AG10803 (cell line): ENCODE measurements at regions not wholly inside any gene's neighbourhood (a gene's known extent, or its start where the extent isn't known, plus 50 kb on each side); places are given as distances from the start of the nearest gene placed in this dataset.

Experiments used
- DNase-seq: peaks from one replicate; pipeline ENCODE4 v3.0.0; 2010; ENCODE audit warnings: low read depth
- H3K4me3 ChIP-seq: 2 replicates; pipeline ENCODE4 v1.5.1; 2011; ENCODE audit warnings: mild to moderate bottlenecking, low read length, control low read depth
- TF ChIP-seq, protein P1 (sequence below): conservative IDR thresholded peaks from 2 replicates; pipeline ENCODE4 v1.5.1; 2011; ENCODE audit warnings: mild to moderate bottlenecking, low read length, control low read depth, inconsistent platforms

DNA sequence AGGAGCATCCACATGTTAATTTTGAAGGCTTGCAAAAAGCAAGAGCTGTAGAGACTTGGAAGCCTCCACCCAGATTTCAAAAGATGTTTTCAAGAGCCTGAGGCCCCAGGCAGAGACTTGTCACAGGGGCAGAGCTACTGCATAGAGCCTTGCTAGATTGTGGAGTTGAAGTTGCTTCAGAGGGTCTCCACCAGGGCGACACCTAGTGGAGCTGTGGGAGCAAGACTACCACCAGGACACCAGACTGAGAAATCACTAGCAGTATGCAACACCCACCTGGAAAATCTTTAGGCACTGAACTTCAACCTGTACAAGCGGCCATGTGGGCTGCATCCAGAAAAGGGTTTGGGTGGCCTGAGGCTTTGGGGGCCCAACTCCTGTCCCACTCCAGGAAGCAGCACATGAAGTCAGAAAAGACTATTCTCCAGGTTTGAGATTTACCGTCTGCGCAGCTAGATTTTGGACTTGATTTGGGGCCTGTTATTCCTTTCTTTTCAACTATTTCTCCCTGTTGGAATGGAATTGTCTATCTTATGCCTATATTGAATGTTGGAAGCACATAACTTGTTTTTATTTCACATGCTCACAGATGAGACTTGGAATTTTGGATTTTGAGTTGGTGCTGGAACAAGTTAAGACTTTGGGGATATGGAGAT lies 508.6 kb downstream of the FLRT2 start:
- no peak overlapping the region for H3K4me3 ChIP-seq
- peak; percentile 39 for DNase-seq
- TF ChIP-seq, protein P1, sequence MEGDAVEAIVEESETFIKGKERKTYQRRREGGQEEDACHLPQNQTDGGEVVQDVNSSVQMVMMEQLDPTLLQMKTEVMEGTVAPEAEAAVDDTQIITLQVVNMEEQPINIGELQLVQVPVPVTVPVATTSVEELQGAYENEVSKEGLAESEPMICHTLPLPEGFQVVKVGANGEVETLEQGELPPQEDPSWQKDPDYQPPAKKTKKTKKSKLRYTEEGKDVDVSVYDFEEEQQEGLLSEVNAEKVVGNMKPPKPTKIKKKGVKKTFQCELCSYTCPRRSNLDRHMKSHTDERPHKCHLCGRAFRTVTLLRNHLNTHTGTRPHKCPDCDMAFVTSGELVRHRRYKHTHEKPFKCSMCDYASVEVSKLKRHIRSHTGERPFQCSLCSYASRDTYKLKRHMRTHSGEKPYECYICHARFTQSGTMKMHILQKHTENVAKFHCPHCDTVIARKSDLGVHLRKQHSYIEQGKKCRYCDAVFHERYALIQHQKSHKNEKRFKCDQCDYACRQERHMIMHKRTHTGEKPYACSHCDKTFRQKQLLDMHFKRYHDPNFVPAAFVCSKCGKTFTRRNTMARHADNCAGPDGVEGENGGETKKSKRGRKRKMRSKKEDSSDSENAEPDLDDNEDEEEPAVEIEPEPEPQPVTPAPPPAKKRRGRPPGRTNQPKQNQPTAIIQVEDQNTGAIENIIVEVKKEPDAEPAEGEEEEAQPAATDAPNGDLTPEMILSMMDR, result peak; percentile 77

DNA sequence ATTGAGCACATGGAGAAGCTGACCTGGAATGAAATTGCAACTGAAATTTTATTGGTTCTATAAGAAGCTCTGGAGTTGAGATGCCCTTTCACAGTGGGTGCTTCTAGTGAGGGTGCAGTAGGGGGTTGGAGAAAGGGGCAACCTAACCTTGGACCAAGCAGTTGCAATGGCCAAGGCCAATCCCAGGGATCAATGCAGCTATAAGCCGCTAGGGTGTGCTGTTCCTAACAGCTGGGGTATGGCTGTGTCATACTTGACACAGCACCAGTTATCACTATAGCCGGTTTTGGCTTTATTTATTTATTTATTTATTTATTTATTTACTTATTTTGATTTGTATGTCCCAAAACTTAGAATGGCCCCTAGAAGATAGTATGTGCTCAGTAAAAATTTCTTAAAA lies 505.9 kb downstream of the FLRT2 start:
- DNase-seq, result peak; percentile 4
- H3K4me3 ChIP-seq, result no peak overlapping the region
- TF ChIP-seq, protein P1, result peak; percentile 53

DNA sequence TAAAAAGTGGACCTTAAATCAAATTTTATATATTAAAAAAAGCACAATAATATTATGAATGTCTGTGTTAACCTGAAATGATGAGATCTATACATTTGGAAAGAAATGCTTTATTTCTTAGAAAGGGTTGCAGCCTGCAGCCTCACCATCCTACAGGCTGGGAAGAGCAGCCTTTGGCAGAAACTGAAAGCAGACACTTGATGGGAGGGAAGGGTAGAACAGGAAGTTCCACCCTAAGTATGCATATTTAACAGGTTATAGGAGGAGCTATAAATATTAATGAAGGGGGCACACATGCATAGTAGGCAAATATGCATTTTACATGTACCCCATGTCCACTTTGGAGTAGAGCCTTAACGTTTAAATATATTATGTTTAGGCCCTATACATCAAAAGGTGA lies 498.0 kb downstream of the FLRT2 start:
- DNase-seq, result no peak
- no peak overlapping the region for H3K4me3 ChIP-seq
- TF ChIP-seq, protein P1, result no peak

DNA sequence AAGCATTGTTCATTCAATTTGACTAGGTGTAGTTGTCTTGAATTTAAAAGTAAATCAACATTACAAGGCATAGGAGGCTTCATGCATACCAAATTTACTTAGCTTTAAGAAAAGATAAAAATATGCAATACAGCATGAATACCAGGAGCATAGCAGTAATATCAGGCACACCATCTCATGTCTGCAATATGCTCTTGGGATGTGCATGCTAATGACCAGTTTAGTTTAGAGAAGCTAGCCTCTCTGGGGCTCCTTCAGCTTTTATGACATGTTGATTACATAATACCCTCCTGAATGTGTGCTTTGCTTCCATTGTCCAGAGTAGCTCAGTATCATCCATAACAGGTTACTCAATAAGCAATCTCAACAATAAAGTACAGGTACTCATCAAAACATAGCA lies 497.2 kb downstream of the FLRT2 start:
- no peak overlapping the region for H3K4me3 ChIP-seq
- TF ChIP-seq, protein P1, result no peak
- no peak for DNase-seq

DNA sequence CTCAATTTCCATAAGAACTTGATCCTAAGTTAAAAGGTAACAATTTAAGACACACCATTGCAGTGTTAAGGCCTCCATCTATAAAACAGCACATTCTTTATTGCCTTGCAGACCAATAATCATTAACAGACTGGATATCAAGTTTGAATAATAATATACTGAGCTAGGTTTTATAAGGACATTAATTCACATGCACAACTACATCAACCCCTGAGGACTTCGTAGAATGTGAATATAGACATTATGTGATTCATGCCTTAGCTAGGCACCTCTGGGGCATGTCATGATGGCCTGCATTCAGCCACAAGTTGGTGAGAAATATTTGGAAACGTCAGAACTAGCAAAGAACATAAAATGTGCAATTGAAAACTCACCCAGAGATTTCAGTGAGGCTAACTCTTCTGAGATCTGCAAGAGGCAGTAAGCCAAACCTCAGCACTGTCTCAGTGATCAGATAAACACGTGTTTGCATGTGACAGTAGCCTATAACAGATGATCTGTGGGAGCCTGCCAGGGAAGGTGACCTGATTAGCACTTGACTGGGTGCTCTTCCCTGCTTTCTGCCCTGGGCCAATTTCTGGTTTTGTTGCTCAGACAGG lies 492.2 kb downstream of the FLRT2 start:
- TF ChIP-seq, protein P1, result no peak
- DNase-seq, result no peak
- no peak overlapping the region for H3K4me3 ChIP-seq

DNA sequence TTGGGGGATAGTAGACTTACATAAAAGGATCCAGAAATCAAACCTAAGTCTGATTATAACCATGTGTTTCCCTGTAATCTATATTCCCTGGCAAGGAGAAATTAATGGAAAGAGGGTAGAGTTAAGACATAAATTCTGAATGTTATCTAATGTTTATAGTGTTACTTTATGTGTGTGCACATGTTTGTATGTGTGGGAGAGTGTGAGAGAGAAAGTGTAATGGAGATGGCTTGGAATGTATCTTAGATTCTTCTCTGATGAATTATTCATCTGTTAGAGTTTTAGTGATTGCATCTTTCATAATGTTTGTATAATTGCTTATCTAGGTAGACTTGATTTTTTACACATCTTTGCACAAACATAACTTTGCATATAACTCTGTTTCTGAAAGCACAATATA lies 490.9 kb downstream of the FLRT2 start:
- TF ChIP-seq, protein P1, result no peak
- no peak overlapping the region for H3K4me3 ChIP-seq
- no peak for DNase-seq

DNA sequence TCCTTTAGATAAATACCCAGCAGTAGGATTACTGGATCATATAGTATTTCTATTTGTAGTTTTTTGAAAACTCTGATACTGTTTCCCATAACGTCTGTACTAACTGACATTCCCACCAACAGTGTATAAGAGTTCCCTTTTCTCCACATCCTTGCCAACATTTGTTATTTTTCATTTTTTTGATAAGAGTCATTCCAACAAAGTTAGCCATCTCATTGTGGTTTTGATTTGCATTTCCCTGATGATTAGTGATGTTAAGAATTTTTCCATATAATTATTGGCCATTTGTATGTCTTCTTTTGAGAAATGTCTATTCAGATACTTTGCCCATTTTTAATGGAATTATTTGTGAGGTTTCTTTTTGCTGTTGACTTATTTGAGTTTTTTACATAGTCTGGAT lies 486.0 kb downstream of the FLRT2 start:
- no peak for DNase-seq

More for the DNA sequence above, 486.0 kb downstream of the FLRT2 start:
- no peak overlapping the region for H3K4me3 ChIP-seq
- TF ChIP-seq, protein P1, result no peak
